Suprapubic skin (tissue), 4 donors: ENCODE measurements at regions not wholly inside any gene's neighbourhood (a gene's known extent, or its start where the extent isn't known, plus 50 kb on each side); places are given as distances from the start of the nearest gene placed in this dataset.

Experiments used
- DNase-seq, 2 donors: peaks; one replicate each; pipeline ENCODE4 v3.0.0-alpha.2; 2019; ENCODE audit warnings: low spot score in 2 of 2
- H3K27ac ChIP-seq: fragments of 200-600 bp; sonication (generic); one replicate; pipeline ENCODE4 v1.5.1; 2019
- H3K27me3 ChIP-seq: fragments of 200-600 bp; sonication (generic); one replicate; pipeline ENCODE4 v1.5.1; 2019
- H3K36me3 ChIP-seq: fragments of 200-600 bp; sonication (generic); one replicate; pipeline ENCODE4 v1.5.1; 2019
- H3K4me1 ChIP-seq: fragments of 200-600 bp; sonication (generic); one replicate; pipeline ENCODE4 v1.5.1; 2019
- H3K4me3 ChIP-seq: fragments of 200-600 bp; sonication (generic); one replicate; pipeline ENCODE4 v1.5.1; 2019; ENCODE audit warnings: mild to moderate bottlenecking
- H3K9me3 ChIP-seq: fragments of 200-600 bp; sonication (generic); one replicate; pipeline ENCODE4 v1.5.1; 2019
- CTCF ChIP-seq, 2 donors: fragments of 200-600 bp in 1 of 2; fragments of 450-650 bp in 1 of 2; sonication (generic) in 1 of 2; IDR thresholded peaks; one replicate each; pipeline ENCODE4 v1.5.1; 2016 to 2019; ENCODE audit warnings: antibody characterized with exemption in 2 of 2, mild to moderate bottlenecking in 1 of 2, moderate library complexity in 1 of 2
- EP300 ChIP-seq: sonication (generic); formaldehyde crosslinking; IDR thresholded peaks from one replicate; pipeline ENCODE4 v1.6.1; 2017; ENCODE audit warnings: antibody characterized with exemption
- POLR2A ChIP-seq, 2 donors: fragments of 450-650 bp; IDR thresholded peaks; one replicate each; pipeline ENCODE4 v1.6.1; 2017; ENCODE audit warnings: antibody characterized with exemption in 2 of 2, mild to moderate bottlenecking in 2 of 2, moderate library complexity in 2 of 2
- POLR2AphosphoS5 ChIP-seq, 3 donors: sonication (generic); formaldehyde crosslinking; IDR thresholded peaks; one replicate each; pipeline ENCODE4 v1.6.1; 2017; ENCODE audit warnings: antibody characterized with exemption in 3 of 3
- WGBS: methylation state at CpG from one replicate; pipeline ENCODE4 v1.1.5; 2018; 5-methylcytosine and 5-hydroxymethylcytosine counted together

GRCh38 chr19:32040236-32040635 is 305.2 kb upstream of the ZNF507 start:
- peaks cover 10% of the 10 kb centered on the region for H3K4me1 ChIP-seq
- H3K27ac ChIP-seq = no peak overlapping the region
- H3K27me3 ChIP-seq = peaks cover 52% of the 10 kb centered on the region
- H3K36me3 ChIP-seq = no peaks in the 10 kb centered on the region
- H3K9me3 ChIP-seq = no peaks in the 10 kb centered on the region
- WGBS = 66% methylated on average over 5 of the region's 5 CpGs
- no peak overlapping the region for H3K4me3 ChIP-seq
- DNase-seq = no peak
- TF ChIP-seq POLR2A (IDR thresholded peaks at IDR 0.05) = no peak
- TF ChIP-seq POLR2AphosphoS5 (IDR thresholded peaks at IDR 0.05) = no peak
- TF ChIP-seq EP300 = no peak
- no peak for TF ChIP-seq CTCF (IDR thresholded peaks at IDR 0.05)

GRCh38 chr19:32041681-32042292 is 303.6 kb upstream of the ZNF507 start:
- 2% methylated on average over 23 of the region's 23 CpGs for WGBS
- no peak overlapping the region for H3K27ac ChIP-seq
- no peak for TF ChIP-seq POLR2AphosphoS5 (IDR thresholded peaks at IDR 0.05)
- no peak for TF ChIP-seq EP300
- TF ChIP-seq POLR2A (IDR thresholded peaks at IDR 0.05) = no peak
- TF ChIP-seq CTCF (IDR thresholded peaks at IDR 0.05) = peak; percentile 22 to 66
- no peaks in the 10 kb centered on the region for H3K9me3 ChIP-seq
- no peaks in the 10 kb centered on the region for H3K36me3 ChIP-seq
- H3K27me3 ChIP-seq = peaks cover 54% of the 10 kb centered on the region
- peak overlapping the region; percentile 32 for H3K4me3 ChIP-seq
- peaks cover 10% of the 10 kb centered on the region for H3K4me1 ChIP-seq
- no peak for DNase-seq

- H3K4me3 ChIP-seq = no peak overlapping the region
- WGBS = 74% methylated on average over 5 of the region's 5 CpGs
- no peak for TF ChIP-seq CTCF (IDR thresholded peaks at IDR 0.05)
- no peak for TF ChIP-seq EP300
- DNase-seq = no peak
- H3K4me1 ChIP-seq = no peaks in the 10 kb centered on the region
- peaks cover 35% of the 10 kb centered on the region for H3K27me3 ChIP-seq
- H3K36me3 ChIP-seq = no peaks in the 10 kb centered on the region
- H3K9me3 ChIP-seq = no peaks in the 10 kb centered on the region
- H3K27ac ChIP-seq = no peak overlapping the region
Observed at GRCh38 chr19:32047788-32048187, 297.6 kb upstream of the ZNF507 start.

- no peak overlapping the region for H3K27ac ChIP-seq
- no peak overlapping the region for H3K4me3 ChIP-seq
- no peaks in the 10 kb centered on the region for H3K36me3 ChIP-seq
- DNase-seq = no peak
- no peak for TF ChIP-seq POLR2AphosphoS5 (IDR thresholded peaks at IDR 0.05)
- TF ChIP-seq POLR2A (IDR thresholded peaks at IDR 0.05) = no peak
- TF ChIP-seq CTCF (IDR thresholded peaks at IDR 0.05) = no peak
- TF ChIP-seq EP300 = no peak
- H3K27me3 ChIP-seq = no peaks in the 10 kb centered on the region
- H3K9me3 ChIP-seq = no peaks in the 10 kb centered on the region
- no peaks in the 10 kb centered on the region for H3K4me1 ChIP-seq
- WGBS = 65% methylated on average over 3 of the region's 3 CpGs
Observed at GRCh38 chr19:32053376-32053775, 292.0 kb upstream of the ZNF507 start.

- no peaks in the 10 kb centered on the region for H3K4me1 ChIP-seq
- H3K36me3 ChIP-seq = no peaks in the 10 kb centered on the region
- no peaks in the 10 kb centered on the region for H3K27me3 ChIP-seq
- TF ChIP-seq CTCF (IDR thresholded peaks at IDR 0.05) (no peak), POLR2A (IDR thresholded peaks at IDR 0.05) (no peak), POLR2AphosphoS5 (IDR thresholded peaks at IDR 0.05) (no peak), EP300 (no peak)
- 75% methylated on average over 10 of the region's 10 CpGs for WGBS
- no peak for DNase-seq
- H3K9me3 ChIP-seq = no peaks in the 10 kb centered on the region
- no peak overlapping the region for H3K27ac ChIP-seq
- no peak overlapping the region for H3K4me3 ChIP-seq
Observed at GRCh38 chr19:32053861-32054260, 291.5 kb upstream of the ZNF507 start.
